Adrenal gland (tissue), 9 donors: ENCODE measurements at regions not wholly inside any gene's neighbourhood (a gene's known extent, or its start where the extent isn't known, plus 50 kb on each side); places are given as distances from the start of the nearest gene placed in this dataset.

Source experiments
- DNase-seq, 7 donors: peaks; one replicate each; pipeline ENCODE4 v3.0.0-alpha.2; 2019 to 2020
- H3K27ac ChIP-seq, 5 donors: fragments of 200-600 bp; sonication (generic) in 4 of 5; 1 replicate in 3 of 5; 2 replicates in 2 of 5; pipeline versions ENCODE4 v1.5.1 to v1.8.0; 2016 to 2020; ENCODE audit warnings: mild to moderate bottlenecking in 1 of 5
- H3K27me3 ChIP-seq: fragments of 200-600 bp; 2 replicates; pipeline ENCODE4 v1.8.0; 2021
- H3K36me3 ChIP-seq, 2 donors: fragments of 200-600 bp; replicated peaks in 1 of 2; 1 replicate in 1 of 2; 2 replicates in 1 of 2; pipeline versions ENCODE4 v1.5.1 to v1.8.0; 2018 to 2022
- H3K4me1 ChIP-seq, 2 donors: fragments of 200-600 bp; replicated peaks in 1 of 2; 1 replicate in 1 of 2; 2 replicates in 1 of 2; pipeline versions ENCODE4 v1.5.1 to v1.8.0; 2018 to 2021
- H3K4me3 ChIP-seq, 4 donors: fragments of 200-600 bp; sonication (generic) in 3 of 4; one replicate each; pipeline ENCODE4 v1.5.1; 2016 to 2018
- H3K9me3 ChIP-seq, 3 donors: fragments of 200-600 bp; sonication (generic) in 1 of 3; replicated peaks in 1 of 3; 1 replicate in 2 of 3; 2 replicates in 1 of 3; pipeline versions ENCODE4 v1.5.1 to v1.8.0; 2016 to 2021
- POLR2A ChIP-seq, 2 donors: fragments of 450-650 bp; IDR thresholded peaks; one replicate each; pipeline ENCODE4 v1.6.1; 2017; ENCODE audit warnings: antibody characterized with exemption in 2 of 2, mild to moderate bottlenecking in 2 of 2, moderate library complexity in 1 of 2
- WGBS, 4 donors: extraction: QIAGEN DNeasy Blood & Tissue Kit in 2 of 4; methylation state at CpG; one replicate each; pipeline versions ENCODE4 v1.1.5 to v1.1.7; 2013 to 2017; 5-methylcytosine and 5-hydroxymethylcytosine counted together
- intact Hi-C, 2 donors: fragments of 100-400 bp; cut with DNase I; formaldehyde crosslinking; loops; one replicate each; pipeline versions ENCODE4 v1.14.1 to v1.15.0; 2022 to 2023
- TF ChIP-seq, protein P1 (sequence below), 6 experiments: fragments of 450-650 bp in 4 of 6; fragments of 200-600 bp in 2 of 6; sonication (generic) in 1 of 6; IDR thresholded peaks; 1 replicate in 5 of 6; 2 replicates in 1 of 6; pipeline versions ENCODE4 v1.5.1 to v1.8.0; 2016 to 2021; ENCODE audit warnings: antibody characterized with exemption in 6 of 6, mild to moderate bottlenecking in 2 of 6, moderate library complexity in 1 of 6
- donor health status: healthy with polysubstance abuse.
- donor health status: Bipolar disorder and iron deficiency.
- donor health status: DM: yes; HTN: yes; CAD: no.
- donor health status: DM: no; HTN: no; CAD: no.
- donor health status: DM: no; HTN: no; CAD: no.

DNA sequence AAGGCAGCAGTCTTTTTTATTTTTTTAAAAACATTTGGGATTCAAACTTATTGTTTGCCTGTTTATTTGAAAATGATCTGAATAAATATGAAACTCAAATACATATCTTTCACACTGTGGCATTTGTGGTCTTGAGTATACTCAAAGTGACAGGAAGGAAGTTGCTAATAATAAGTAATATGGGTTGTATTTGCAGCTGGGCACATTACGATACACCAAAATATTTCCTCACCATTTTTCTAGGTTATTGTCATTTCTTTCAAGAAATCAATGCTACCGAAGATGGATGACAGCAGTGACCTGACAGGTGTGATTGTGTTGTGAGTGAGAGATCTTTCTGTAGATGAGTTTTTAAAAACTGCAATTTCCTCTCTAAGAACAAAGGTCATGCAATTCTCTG, 665.7 kb downstream of the CDH8 start:
- Histone ChIP-seq H3K27ac (no peak overlapping the region), H3K36me3 (no peaks in the 10 kb centered on the region), H3K4me1 (no peaks in the 10 kb centered on the region), H3K9me3 (no peaks in the 10 kb centered on the region), H3K27me3 (no peaks in the 10 kb centered on the region), H3K4me3 (no peak overlapping the region)
- TF ChIP-seq, protein P1, sequence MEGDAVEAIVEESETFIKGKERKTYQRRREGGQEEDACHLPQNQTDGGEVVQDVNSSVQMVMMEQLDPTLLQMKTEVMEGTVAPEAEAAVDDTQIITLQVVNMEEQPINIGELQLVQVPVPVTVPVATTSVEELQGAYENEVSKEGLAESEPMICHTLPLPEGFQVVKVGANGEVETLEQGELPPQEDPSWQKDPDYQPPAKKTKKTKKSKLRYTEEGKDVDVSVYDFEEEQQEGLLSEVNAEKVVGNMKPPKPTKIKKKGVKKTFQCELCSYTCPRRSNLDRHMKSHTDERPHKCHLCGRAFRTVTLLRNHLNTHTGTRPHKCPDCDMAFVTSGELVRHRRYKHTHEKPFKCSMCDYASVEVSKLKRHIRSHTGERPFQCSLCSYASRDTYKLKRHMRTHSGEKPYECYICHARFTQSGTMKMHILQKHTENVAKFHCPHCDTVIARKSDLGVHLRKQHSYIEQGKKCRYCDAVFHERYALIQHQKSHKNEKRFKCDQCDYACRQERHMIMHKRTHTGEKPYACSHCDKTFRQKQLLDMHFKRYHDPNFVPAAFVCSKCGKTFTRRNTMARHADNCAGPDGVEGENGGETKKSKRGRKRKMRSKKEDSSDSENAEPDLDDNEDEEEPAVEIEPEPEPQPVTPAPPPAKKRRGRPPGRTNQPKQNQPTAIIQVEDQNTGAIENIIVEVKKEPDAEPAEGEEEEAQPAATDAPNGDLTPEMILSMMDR (IDR thresholded peaks at IDR 0.05), result no peak
- no peak for TF ChIP-seq POLR2A (IDR thresholded peaks at IDR 0.05)
- no peak for DNase-seq
- intact Hi-C loops, result no loop called here
- 56 to 63% (median 61%) methylated on average over 2 of the region's 2 CpGs for WGBS, 4 donors

DNA sequence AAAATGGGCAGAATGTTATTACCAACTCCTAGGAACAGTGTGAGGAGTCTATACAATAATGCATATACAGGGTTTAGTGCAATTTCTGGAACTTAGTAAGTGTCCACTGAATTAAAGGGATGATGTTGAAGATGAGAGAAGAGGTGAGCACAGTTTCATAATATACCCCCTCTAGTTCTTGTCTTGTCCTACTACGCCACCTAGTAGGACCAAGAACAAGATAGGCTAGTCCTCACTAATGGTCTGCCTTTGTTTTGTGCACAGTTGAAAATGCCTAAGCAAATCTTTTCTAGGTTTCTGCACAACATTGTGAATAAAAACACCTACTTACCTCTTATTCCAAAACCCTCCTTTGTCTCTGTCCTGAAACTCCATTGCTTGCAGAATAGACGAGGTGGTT, 670.2 kb downstream of the CDH8 start:
- no peak for TF ChIP-seq POLR2A (IDR thresholded peaks at IDR 0.05)
- TF ChIP-seq, protein P1 (IDR thresholded peaks at IDR 0.05), result no peak
- H3K27me3 ChIP-seq, result no peaks in the 10 kb centered on the region
- intact Hi-C loops, result no loop called here
- H3K9me3 ChIP-seq, result no peaks in the 10 kb centered on the region
- no peak overlapping the region for H3K27ac ChIP-seq
- no peaks in the 10 kb centered on the region for H3K36me3 ChIP-seq
- WGBS, 4 donors, result 38 to 68% (median 58%) methylated on average over 2 of the region's 2 CpGs
- DNase-seq, result no peak
- no peak overlapping the region for H3K4me3 ChIP-seq
- no peaks in the 10 kb centered on the region for H3K4me1 ChIP-seq

DNA sequence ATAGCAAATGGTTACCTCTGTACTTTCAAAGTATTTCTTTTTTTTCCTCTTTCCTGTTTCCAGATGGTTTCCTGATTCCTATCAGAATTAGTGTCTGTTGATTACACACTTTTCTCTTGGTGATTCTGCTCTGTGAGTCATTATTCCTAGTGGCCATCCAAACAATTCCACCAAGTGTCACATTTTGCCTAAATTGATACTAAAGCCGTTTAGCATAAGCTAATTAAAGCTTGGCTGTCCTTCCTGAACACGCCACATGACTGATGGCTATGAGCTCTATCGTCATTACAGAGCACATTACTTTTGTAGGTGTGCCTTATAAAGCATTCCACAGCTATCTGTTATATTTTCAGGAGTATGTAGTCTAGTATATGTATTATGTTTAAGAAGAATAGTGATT, 671.2 kb downstream of the CDH8 start:
- intact Hi-C loops, result no loop called here
- Histone ChIP-seq H3K4me3 (no peak overlapping the region), H3K9me3 (no peaks in the 10 kb centered on the region), H3K27ac (no peak overlapping the region), H3K27me3 (no peaks in the 10 kb centered on the region), H3K4me1 (no peaks in the 10 kb centered on the region), H3K36me3 (no peaks in the 10 kb centered on the region)
- DNase-seq, result no peak
- 48 to 60% (median 54%) methylated on average over 3 of the region's 3 CpGs for WGBS, 4 donors
- TF ChIP-seq POLR2A (IDR thresholded peaks at IDR 0.05), result no peak
- TF ChIP-seq, protein P1 (IDR thresholded peaks at IDR 0.05), result no peak

DNA sequence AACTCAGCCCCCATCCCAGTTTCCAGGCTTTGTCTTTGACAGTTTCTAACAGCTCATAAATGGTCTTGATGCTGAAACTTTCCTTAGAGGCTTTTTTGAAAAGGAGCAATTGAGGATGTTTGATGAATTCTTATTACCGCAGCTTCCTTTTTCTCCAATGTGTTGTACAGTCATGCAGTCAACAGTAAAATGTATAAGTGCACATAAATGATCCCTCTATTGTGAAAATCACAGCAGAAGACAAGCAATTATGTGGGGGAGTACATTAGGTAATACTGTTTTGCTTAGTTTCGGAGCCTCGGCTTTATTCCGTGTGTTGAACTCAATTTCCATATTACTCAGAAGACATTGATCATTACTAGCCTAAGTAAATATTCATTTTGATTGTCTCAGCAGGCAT, 673.7 kb downstream of the CDH8 start:
- Histone ChIP-seq H3K36me3 (no peaks in the 10 kb centered on the region), H3K4me3 (no peak overlapping the region), H3K27me3 (no peaks in the 10 kb centered on the region), H3K9me3 (no peaks in the 10 kb centered on the region), H3K27ac (no peak overlapping the region), H3K4me1 (no peaks in the 10 kb centered on the region)
- TF ChIP-seq, protein P1 (IDR thresholded peaks at IDR 0.05), result no peak
- TF ChIP-seq POLR2A (IDR thresholded peaks at IDR 0.05), result no peak
- intact Hi-C loops, result no loop called here
- WGBS, 4 donors, result 90 to 94% (median 92%) methylated on average over 4 of the region's 4 CpGs
- DNase-seq, result no peak
